ENCODE measurements at regions not wholly inside any gene's neighbourhood (a gene's known extent, or its start where the extent isn't known, plus 50 kb on each side); places are given as distances from the start of the nearest gene placed in this dataset.

- no peak for DNase-seq (ENCODE audit: low spot score)
These were observed 176.2 kb upstream of the NECTIN1 start for GRCh38 chr11:119905162-119905561.

DNA sequence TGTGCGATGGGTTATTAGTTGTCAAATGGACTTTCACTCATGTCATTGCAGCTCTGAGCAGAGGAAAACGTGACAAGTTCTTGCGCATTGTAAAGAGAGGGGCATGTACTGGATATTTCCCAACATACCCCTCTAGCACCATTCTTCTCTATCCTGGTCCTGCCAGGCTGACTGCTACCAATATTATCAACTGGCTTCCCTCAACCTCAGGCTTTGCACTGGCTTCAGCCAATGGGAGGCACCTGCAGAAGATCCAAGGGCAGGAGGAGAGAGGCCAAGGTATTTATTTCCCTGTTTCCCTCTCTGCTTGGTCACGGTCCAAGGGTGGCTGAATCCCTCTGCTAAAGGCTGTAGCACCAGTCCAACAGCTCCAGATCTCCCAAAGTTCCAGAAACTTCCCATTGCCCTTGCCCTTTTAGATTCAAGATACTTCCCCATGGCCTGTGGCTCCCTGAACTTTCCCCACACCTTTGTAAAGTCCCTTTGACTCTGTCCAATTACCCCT lies 175.6 kb upstream of the NECTIN1 start:
- no peak for DNase-seq (ENCODE audit: low spot score)

- DNase-seq (ENCODE audit: low spot score), result no peak
These were observed 174.8 kb upstream of the NECTIN1 start for GRCh38 chr11:119903821-119904220.

GRCh38 chr11:119903389-119903788 lies 174.4 kb upstream of the NECTIN1 start:
- no peak for DNase-seq (ENCODE audit: low spot score)

DNA sequence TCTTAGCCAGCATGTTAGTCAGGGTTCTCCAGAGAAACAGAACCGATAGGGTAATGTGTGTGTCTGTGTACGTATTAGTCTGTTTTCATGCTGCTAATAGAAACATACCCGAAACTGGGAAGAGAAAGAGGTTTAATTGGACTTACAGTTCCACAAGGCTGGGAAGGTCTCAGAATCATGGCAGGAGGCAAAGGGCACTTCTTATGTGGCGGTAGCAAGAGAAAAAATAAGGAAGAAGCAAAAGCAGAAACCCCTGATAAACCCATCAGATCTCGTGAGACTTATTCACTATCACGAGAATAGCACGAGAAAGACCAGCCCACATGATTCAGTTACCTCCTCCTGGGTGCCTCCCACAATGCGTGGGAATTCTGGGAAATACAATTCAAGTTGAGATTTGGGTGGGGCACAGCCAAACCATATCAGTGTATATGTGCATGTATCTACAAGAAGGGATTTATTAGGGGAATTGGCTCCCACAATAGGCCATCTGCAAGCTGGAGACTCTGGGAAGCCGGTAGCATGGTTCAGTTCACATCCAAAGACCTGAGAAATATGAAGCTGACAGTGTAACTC lies 173.7 kb upstream of the NECTIN1 start:
- DNase-seq (ENCODE audit: low spot score), result no peak

GRCh38 chr11:119901657-119902577 lies 172.9 kb upstream of the NECTIN1 start:
- DNase-seq (ENCODE audit: low spot score), result no peak

DNA sequence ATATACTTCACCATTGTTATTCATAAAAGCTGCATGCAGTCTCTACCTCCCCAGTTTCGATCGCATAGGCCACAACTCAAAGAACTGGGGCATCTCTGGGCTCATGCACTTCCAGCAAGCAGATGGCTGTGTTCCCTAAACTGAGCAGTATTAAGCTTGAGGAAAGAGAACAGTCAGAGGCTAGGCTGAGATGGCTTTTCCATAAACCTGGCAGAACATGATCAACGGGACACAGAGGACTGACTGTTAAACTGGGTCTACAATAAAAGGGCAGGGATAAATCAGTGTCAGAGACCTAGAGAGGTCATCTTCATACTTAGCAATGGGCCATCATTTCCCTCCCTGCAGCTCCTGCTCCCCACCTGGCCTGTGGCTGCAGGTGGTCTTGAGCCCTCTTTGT lies 171.0 kb upstream of the NECTIN1 start:
- no peak for DNase-seq (ENCODE audit: low spot score)

- no peak for DNase-seq (ENCODE audit: low spot score)
These were observed 168.6 kb upstream of the NECTIN1 start for GRCh38 chr11:119897576-119897975.

GRCh38 chr11:119897046-119897440 lies 168.0 kb upstream of the NECTIN1 start:
- DNase-seq (ENCODE audit: low spot score), result no peak

DNA sequence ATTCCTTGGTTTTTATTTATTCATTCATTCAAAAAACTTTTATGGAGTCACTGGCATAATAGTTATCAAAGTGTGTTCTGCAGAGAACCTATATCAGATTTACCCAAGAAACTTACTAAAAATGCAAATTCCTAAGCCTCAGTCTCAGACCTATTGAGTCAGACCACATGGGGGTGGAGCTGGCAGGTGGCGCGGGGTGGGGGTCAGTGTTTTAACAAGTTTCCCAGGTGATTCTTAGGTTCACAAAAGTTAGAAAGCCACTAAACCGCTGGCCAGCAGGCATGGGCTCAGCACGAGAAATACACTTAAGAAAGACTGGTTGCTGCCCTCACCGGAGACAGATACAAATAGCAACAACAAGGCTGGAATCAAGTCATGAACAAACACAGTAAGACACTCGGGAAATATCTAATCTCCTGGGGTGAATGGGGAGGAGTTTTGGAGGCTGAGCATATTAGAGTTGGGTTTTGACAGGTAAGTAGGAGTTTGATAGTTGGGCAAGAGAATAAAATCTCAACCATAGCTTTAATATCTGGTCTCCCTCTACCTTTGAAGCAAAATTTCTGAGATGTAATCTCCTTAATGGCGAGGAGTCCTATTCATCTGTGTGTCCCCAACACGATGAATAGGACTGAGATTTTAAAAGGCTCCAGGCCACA lies 167.5 kb upstream of the NECTIN1 start:
- no peak for DNase-seq (ENCODE audit: low spot score)

- no peak for DNase-seq (ENCODE audit: low spot score)
These were observed 167.0 kb upstream of the NECTIN1 start for GRCh38 chr11:119895981-119896380.

- no peak for DNase-seq (ENCODE audit: low spot score)
These were observed 165.9 kb upstream of the NECTIN1 start for GRCh38 chr11:119894916-119895315.

DNA sequence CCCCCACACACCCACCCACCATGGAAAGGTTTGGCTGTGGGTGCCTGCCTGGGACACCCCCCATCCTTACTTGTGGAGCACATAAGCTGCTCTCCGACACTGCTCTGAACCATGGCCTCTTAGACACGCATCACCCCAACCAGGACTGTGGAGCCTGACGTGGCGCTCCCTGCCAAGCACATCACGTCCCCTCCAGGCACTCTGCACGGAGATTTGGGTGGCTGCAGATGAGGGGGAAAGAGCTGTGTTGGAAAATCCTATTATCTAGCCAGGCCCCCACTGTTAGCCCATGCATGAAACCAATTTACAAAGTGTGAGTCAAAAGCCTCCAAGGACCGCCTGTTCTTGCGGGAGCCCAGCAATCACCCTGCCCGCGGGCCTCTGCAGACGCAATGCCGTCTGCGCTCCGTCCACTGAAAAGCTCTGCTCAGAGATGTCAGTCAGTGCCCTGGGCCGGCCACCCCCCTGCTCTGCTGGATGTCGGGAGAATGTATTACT lies 163.4 kb upstream of the NECTIN1 start:
- no peak for DNase-seq (ENCODE audit: low spot score)

GRCh38 chr11:119891055-119891768 lies 162.2 kb upstream of the NECTIN1 start:
- DNase-seq (ENCODE audit: low spot score), result no peak

GRCh38 chr11:119890466-119890865 lies 161.5 kb upstream of the NECTIN1 start:
- DNase-seq (ENCODE audit: low spot score), result no peak

- no peak for DNase-seq (ENCODE audit: low spot score)
These were observed 160.8 kb upstream of the NECTIN1 start for GRCh38 chr11:119889728-119890280.

DNA sequence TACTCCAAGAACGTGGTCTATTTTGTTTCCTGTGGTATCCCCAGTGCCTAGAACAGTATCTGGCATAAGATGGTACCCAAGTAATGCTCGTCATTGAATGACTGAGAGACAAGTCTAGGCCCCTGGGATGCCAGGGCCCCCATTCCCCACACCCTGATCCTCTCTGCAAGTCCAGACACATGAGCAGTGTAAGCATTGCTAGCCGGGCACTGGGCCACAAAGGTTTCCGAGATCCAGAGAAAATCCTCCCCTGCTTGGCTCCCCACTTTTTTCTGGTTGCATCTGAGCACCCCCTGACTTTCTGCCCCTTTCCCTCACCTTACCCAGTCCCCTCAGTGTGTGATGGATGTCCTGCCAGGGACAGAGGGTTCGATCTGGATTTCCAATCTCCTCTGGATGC lies 160.1 kb upstream of the NECTIN1 start:
- DNase-seq (ENCODE audit: low spot score), result no peak

DNA sequence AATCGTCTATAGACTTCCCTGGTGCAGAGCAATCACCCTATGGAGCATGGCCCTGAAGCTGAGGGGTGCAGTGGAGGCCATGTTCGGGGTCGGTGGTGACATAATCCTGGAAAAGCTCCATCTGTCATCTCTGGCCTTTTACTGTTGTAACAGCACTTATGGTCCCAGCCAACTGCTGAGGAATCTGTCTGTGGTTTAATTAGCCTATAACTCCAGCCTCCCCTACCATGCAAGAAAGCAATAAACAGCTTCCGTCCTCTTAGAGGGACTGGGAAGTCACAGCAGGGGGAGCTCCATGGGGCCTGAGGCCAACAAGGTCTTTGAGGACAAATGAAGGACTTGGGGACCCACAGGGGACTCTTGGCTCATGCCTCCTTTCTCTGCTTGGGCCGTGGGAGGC lies 159.1 kb upstream of the NECTIN1 start:
- no peak for DNase-seq (ENCODE audit: low spot score)

DNA sequence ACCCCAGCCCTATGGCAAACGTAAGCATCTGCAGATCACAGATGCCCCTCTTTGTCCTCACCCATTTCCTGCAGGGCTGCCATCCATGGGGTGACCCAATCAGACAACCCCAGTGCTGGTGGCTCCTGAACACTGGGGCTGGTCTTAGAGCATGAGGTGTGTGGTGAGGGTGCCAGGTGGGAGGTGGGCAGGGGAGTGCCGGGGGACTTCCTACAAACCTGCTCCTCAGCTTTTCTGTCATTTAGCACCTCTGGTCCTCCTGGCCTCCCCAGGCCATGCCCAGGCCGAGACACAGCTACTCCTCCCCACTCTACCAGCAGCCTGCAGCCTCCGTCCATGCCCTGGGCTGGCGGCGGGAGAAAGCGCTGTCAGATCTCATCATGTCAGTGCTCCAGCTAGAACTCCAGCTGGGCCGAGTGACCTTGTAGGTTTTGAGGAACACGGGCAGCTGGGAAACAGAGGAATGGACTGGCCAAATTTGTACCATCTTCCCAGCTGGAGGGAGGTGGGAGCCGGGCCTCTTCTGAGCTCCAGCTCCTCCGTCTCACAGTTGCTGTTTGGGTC lies 157.7 kb upstream of the NECTIN1 start:
- no peak for DNase-seq (ENCODE audit: low spot score)

GRCh38 chr11:119885861-119886567 lies 157.0 kb upstream of the NECTIN1 start:
- DNase-seq (ENCODE audit: low spot score), result no peak

DNA sequence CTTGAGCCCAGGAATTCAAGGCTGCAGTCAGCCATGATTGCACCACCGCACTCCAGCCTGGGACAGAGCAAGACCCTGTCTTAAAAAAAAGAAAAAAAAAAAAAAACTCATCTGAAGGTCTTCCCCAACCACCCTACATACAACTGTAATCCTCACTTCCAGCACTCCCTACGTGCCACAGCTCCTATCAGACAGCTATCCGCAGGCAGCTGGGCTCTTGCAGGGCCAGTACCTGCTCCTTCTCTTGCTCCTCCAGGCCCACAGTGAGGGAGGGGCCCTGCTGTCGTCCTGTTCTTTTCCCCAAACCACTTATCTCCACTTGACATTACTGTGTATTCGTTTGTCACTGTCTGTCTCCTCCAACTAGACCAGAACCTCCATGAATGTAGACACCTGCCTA lies 156.1 kb upstream of the NECTIN1 start:
- no peak for DNase-seq (ENCODE audit: low spot score)
